HG02798 (cell line): ENCODE measurements at regions not wholly inside any gene's neighbourhood (a gene's known extent, or its start where the extent isn't known, plus 50 kb on each side); places are given as distances from the start of the nearest gene placed in this dataset.
"Not testable (repeated sequence)": the region's sequence is repeated elsewhere in the genome, so short reads cannot be mapped to it uniquely, and the experiment has no call there.

ENCODE experiments used
- ATAC-seq: cut with Tn5 transposase; IDR thresholded peaks from one replicate; pipeline ENCODE4 v1.9.1; 2021; ENCODE audit warnings: mild to moderate bottlenecking; ENCODE audit not compliant: unreplicated experiment, poor library complexity

DNA sequence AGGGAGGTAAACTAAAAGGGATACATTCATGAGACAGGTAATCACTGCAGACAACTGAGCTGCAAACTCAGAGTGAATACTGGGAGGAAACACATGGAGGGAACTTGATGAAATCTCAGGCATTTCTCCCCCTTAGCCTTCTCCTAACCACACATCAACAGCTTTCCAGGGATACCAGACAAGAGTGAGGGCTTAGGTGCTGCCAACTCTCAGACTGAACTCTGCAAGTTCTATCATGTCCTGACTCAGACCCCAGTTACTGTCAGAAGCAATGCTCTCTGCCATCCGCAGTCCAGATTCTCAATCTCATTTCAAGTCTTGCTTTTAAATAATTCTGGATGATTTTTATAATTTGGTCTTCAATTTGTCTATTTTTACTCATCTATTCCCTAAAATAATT lies 267.3 kb downstream of the LTN1 start:
- no peak for ATAC-seq

DNA sequence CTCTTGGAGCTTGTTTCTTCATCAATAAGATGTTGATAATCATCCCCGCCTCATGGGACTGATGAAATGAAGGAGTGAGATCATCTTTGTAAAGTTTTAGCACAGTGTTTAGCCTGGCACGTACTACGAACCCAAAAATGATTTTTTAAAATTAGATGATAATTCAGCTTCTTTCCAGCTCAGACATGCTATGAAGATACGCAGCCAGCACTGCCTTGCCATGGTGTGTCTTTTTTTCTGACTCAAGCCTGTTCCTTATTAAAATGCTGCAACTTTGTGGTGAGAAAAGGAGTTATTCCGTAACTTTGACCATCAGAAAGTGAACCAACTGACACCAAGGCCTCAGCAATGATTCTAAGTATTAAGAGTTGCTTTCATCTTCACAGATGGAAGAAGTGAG lies 269.0 kb downstream of the LTN1 start:
- no peak for ATAC-seq

DNA sequence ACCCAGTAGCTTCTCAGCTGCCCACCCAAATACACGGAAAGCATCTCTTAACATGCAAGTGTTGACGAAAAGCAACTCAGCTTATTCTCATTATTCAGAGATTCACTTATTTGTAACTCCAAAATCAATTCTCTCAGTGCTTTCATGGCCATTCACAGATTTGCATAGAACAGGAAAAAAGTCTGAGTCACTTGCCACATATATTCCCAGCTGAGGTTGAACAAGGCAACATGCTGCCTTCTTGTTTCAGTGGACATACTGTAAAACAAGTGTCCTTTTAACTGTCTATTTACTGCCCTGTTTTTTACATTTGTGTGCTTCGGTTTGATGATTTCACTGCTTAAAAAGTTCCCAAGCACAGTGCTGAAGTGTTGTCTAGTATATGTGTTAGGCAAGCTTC lies 273.0 kb downstream of the LTN1 start:
- no peak for ATAC-seq

DNA sequence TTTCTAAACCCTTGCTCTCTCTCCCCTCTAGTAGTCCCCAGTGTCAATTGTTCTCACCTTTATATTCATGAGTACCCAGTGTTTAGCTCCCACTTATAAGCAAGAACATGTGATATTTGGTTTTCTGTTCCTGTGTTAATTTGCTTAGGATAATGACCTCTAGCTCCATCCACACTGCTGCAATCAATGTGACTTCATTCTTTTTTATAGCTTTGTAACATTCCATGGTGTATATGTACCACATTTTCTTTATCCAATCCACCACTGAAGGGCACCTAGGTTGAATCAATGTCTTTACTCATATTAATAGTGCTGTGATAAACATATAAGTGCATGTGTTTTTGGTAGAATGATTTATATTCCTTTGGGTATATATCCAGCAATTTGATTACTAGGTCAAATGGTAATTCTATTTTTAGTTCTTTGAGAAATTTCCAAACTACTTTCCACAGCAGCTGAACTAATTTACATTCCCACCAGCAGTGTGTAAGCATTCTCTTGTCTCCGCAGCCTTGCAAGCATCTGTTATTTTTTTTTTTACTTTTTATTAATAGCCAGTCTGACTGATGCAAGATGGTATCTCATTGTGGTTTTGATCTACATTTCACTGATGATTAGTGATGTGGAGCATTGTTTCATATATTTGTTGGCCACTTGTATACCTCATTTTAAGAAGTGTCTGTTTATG lies 277.8 kb downstream of the LTN1 start:
- no peak for ATAC-seq

DNA sequence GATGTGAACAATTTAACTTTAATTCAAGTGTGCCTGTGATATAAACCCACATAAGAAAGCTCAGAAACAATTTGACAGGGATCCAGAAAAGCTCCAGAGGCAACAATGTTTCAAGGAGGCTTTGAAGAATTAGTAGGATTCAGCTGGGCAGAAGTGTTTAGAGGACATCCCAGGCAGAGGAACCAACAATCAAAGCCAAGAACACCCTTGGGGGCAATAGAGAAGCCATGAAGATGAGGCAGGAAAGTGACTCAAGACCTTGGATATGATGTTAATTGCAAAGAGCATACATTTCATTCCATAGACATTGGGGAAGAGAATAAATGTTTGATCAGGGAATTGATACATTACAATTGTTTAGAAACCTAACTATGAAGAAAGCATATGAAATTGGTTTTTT lies 280.3 kb downstream of the LTN1 start:
- no peak for ATAC-seq

DNA sequence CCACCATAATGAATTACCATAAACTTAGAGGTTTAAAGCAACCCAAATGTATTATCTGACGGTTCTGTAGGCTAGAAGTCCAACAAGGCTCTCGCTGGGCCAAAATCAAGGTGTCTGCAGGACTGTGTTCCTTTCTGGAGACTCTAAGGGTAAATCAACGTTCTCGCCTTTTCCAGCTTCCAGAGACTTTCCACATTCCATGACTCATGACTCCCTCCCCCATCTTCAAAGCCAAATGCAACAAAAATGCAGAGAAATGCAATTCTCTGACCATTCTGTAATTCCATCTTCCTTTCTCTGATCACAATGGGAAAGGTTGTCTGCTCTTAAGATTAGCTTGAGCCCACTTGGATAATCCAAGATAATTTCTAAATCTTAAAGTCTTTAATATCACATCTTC lies 287.1 kb downstream of the LTN1 start:
- ATAC-seq, result no peak

DNA sequence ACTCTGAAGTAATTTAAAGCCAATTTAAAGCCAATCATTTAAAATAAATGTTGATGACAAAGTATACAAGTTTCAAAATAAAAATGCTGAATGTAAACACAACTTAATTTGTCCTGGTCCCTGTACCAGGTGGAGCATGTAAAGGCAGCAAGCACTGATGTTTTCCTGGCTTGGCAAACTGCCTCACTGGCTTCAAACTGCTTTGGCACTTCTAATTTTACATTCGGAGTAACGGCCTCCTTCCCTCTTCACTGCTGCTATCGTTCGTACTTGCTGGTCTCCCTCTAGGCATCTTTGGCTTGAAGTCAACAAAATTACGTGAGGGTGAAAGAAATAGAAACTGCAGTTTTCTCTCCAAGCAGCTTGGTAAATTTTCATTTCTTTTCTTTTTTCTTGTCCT lies 287.9 kb downstream of the LTN1 start:
- no peak for ATAC-seq

DNA sequence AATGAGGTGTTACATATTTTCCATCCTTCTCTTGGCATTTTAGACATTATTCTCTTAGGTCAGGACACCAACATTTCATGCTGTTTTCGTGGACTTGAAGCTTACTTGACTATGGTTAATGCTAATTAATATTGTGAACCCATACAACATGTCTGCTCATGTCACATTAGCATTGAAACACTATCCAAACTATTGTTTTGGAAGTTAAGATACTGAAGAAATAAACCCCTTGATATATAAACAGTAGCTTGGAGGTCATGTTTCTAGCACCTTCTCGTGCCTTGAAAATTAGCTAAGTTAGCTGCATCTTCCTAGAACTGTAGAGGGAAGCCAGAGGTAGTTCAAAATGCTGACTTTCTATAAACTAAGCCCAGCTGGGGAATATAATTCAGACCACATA lies 288.8 kb downstream of the LTN1 start:
- no peak for ATAC-seq

DNA sequence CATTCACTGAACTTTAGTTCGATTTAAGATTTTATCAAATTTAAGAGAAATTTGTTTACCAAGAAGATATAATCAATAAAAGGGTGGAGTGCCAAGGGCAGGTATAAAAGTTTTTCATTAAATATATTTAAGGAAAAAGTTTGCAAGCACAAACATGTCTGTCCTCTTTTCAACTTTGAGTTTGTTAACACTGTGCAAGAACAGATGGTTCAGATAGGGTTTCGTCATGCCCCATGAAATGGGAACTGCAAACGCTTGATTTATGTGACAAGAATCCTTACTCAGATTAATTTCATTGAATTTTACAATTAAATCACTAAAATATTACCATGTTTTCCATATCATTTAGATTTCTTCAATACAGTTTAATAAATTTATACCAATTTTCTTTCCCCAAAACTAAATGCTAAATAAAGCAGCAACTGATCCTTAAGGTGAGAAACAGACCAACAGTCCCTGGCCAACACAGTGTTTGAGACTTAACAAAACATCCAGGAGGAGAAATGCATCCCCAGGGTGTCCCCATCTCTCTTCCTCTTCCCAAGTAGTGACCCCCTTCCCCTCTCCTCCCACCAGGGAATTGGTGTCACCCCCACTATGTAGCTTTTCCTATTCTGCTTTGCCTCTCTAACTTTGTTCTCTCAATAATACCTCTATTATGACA lies 292.9 kb downstream of the LTN1 start:
- no peak for ATAC-seq

DNA sequence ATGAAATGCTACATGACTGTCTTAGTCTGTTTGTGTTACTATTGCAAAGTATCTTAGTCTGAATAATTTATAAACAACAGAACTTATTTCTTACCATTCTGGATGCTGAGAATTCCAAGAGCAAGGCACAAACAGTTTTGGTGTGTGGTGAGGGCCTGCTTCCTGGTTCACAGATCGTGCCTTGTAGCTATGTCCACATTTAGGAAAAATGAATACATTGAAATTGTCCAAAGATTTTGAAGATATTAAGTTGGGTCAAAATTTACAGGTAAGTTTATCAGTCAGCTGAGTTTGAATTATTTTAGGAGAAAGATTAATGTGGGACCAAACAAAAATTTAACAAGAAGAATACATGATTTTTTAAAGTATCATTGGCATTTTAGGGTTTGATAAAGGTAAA lies 293.5 kb downstream of the LTN1 start:
- ATAC-seq, result no peak

DNA sequence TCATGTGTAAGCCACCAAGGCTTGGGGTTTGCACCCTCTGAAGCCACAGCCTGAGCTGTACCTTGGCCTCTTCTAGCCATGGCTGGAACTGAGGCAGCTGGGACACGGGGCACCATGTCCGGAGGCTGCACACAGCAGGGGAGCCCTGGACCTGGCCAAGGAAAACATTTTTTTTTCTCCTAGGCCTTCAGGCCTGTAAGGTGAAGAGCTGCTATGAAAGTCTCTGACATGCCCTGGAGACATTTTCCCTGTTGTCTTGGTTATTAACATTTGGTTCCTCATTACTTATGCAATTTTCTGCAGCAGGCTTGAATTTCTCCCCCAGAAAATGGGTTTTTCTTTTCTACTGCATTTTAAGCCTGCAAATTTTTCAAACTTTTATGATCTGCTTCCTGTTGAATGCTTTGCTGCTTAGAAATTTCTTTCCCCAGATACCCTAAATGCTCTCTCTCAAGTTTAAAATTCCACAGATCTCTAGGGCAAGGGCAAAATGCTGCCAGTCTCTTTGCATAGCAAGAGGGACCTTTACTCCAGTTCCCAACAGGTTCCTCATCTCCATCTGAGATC lies 295.8 kb downstream of the LTN1 start:
- no peak for ATAC-seq

DNA sequence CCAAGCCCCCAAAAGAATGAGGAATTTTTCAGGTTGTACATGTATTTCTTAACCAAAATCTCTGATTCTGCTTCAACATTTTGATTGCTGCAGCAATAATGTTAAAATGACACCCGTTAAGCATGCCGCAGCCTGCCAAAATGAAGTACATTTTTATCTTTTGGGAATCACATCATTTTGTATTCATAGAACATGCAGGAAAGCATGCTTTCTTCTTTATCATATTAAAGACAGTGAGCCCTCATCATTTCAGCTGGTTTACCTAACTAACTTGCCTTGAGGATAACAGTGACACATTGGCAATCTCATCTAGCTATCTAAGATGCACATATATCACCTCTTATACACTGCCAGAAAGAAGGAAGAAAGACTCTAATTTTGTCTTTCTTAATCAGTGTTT lies 299.2 kb downstream of the LTN1 start:
- ATAC-seq, result no peak

DNA sequence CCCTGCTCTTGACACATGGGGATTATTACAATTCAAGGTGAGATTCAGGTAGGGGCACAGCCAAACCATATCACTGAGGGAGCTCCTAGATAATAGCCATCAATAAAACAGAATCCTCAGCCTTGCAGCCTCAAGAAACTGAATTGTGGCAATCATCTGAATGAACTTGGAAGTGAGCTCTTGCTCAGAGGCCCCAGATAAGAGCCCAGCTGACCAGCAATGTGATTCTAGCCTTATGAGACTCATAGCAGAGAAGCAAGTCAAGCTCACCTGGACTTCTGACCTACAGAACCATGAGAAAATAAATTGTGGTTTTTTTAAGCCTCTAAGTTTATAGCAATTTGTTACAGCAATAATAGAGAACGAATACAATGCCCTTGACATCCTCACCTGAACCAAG lies 302.5 kb downstream of the LTN1 start:
- ATAC-seq, result no peak

DNA sequence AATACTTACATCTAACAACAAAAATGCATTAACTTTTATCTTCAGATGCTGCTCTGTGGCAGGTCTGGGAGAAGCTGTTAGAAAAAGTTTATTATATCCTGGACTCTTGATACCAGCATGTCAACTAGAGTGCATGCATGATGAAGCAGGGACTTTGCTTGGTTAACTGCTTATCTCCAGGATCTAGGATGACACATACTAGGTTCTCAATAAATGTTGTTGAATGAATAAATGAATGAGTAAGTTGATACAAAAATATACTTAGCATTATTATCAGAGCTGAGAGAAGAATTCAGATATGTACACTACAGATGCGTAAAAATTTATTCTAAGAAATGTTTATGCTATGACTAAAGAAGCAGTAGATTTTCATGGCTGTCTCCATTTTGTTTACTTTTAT lies 304.3 kb downstream of the LTN1 start:
- ATAC-seq, result no peak

DNA sequence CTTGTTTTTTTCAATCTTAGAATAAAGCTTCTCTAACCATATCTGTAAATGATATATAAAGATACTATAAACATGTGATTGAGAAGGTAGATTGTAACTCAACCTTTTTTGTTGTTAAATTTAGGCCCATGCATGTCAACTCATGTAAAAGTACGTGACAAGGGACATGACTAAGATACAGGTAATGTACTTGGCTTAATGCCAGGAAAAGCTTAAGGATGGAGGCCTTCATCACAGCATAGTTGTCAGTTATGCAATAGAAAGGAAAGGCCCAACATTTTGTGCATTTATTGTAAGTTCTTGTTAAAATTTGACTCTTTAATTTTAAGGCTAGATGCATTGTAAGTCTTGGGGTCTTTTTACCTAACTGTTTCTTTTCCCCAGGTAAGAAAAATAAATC lies 305.1 kb downstream of the LTN1 start:
- no peak for ATAC-seq

DNA sequence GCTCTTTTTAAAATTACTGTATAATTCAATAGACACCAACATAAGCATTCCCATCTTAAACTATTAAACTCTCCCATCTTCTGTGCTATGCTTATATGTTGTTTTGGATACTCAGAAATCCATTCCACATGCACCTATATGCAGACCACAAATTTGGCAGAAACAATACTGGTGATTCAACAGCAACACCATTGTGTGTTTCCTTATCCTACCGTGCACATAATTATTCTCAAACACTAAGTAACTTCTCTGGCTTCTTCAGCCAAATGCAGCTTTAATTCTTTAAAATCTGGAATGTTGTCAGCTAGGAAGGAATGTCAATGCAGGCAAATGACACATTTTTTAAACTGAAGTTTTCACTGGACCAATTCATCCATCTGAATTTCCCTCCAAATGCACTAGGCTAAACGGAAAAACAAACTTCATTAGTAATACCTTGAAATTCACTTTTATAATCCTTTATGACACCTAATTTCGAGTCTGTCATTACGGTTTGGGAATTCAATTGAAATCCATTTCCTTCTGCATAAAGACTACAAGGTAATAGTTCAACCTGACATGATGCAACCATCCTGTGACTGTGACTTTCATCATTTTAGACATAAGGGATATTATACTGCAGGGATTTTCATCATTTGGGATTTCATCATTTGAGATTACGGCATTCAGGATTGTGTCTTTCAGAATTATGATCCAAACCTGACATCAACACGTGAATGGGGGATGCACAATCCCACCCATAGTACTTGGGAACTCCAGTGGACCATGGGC lies 308.5 kb downstream of the LTN1 start:
- no peak for ATAC-seq

DNA sequence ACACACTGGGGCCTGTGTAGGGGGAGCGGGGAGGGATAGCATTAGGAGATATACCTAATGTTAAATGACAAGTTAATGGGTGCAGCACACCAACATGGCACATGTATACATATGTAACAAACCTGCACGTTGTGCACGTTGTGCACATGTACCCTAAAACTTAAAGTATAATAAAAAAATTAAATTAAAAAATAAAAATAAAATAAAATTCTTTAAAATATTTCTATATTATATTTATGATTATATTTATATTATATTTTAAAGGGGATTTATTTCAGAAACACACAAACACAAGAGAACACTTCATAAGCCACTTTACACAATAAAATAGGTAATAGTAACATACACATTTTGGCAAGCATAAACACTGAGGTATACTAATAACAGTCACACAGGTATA lies 309.8 kb downstream of the LTN1 start:
- not testable (repeated sequence) for ATAC-seq

DNA sequence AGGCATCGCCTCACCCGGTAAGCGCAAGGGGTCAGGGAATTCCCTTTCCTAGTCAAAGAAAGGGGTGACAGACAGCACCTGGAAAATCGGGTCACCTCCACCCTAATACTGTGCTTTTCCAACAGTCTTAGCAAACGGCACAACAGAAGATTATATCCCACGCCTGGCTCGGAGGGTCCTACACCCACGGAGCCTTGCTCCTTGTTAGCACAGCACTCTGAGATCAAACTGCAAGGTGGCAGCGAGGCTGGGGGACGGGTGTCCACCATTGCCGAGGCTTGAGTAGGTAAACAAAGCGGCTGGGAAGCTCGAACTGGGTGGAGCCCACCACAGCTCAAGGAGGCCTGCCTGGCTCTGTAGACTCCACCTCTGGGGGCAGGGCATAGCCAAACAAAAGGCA lies 315.6 kb downstream of the LTN1 start:
- ATAC-seq, result not testable (repeated sequence)

DNA sequence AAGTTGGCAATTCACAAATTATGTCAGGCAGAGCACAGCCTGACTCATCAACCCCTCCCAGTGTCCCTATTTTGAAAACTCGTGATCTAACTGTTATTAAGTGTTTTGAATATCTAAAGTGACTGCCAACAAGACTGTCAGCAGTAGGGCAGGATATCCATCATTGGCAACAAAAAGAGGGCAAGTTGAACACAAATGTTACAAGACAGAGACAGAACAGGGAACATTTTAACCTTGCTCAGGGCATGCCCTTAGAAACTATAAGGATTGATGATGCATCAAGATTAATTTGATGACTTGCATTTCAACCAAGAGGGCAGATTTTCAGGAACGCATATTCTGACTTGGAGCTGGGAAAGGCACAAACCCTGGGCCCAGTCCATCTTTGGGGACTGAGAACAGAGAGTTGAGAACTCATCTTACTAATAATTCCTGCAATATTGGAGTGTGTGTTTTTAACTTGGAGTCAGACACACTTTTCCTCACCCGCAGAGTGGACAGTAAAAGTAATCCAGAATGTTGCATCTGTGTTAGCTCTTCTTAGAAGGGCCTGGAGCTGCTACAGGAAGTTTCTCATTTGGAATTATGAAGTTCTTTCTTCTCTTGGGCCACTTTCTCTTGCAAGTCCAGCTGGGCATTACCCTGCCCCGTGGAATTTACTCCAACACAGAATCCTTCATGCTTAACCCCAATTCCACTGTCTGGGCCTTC lies 317.2 kb downstream of the LTN1 start:
- no peak for ATAC-seq

DNA sequence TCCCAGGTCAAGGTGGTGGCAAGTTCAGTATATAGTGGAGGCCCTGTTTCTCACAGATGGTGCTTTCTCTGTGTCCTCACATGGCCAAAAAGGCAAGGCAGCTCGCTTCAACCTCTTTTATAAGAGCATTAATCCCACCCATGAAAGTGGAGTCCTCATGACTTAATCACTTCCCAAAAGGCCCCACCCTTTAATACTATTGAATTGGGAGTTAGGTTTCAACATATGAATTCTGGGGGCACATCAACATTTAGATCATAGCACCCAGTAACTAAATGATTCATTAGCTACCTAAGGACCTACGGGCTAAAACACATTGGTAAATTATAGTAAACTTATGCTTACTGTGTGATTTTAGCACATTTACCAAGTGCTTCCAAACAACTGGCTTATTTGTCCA lies 317.9 kb downstream of the LTN1 start:
- no peak for ATAC-seq
